Iris pigment epithelial cell (primary cell): ENCODE measurements at regions not wholly inside any gene's neighbourhood (a gene's known extent, or its start where the extent isn't known, plus 50 kb on each side); places are given as distances from the start of the nearest gene placed in this dataset.

ENCODE experiments used
- DNase-seq: peaks from one replicate; pipeline ENCODE4 v3.0.0-alpha.2; 2011; ENCODE audit warnings: low read depth

DNA sequence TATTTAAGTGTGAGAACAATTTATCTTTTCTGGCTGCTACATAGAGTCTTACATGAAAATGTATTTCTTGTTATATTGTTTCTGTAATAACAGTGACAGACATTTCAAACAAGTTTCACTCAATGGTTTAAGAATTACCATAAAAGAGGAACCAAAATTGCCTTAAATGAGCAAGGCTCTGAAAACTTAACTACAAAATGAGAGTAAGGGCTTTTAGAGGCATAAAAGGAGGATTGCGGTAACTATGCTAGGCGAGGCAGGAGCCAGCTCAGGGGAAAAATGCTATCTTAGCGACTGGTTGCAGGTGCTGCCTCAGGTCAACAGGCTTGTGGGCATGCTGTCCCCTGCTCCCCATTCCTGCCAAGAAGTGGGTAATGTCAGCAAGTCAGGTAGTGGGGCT, 81.7 kb upstream of the MSI2 start:
- DNase-seq = no peak

DNA sequence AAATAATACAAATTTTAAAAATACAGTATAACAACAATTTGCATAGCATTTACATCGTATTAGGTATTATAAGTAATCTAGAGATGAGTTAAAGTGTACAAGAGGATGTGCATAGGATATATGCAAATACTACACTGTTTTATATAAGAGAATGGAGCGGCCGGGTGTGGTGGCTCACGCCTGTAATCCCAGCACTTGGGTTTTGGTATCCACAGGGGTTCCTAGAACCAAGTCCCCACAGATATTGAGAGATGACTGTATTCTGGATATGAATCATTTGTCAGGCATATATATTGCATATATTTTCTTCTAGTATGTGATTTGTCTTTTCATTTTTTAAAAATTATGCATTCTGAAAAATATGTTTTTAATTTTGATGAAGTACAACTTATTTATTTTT, 77.5 kb upstream of the MSI2 start:
- no peak for DNase-seq

DNA sequence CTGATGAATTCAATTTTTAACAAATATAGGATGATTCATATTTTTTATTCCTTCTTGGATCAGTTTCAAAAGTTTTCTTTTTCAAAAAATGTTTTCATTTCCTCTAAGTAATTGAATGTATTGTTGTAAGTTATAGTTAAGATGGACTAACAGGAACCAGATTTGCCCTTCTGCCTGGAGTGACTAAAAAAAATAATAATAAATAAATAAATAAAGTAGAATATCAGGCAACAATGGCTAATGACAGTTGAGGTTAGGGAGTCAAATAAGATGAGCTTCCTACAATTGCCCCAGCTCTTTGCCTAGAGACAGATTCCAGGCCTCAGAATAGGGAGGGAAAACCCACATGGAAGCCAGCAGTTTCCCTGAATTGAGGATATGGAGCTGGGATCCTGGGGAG, 73.7 kb upstream of the MSI2 start:
- no peak for DNase-seq

DNA sequence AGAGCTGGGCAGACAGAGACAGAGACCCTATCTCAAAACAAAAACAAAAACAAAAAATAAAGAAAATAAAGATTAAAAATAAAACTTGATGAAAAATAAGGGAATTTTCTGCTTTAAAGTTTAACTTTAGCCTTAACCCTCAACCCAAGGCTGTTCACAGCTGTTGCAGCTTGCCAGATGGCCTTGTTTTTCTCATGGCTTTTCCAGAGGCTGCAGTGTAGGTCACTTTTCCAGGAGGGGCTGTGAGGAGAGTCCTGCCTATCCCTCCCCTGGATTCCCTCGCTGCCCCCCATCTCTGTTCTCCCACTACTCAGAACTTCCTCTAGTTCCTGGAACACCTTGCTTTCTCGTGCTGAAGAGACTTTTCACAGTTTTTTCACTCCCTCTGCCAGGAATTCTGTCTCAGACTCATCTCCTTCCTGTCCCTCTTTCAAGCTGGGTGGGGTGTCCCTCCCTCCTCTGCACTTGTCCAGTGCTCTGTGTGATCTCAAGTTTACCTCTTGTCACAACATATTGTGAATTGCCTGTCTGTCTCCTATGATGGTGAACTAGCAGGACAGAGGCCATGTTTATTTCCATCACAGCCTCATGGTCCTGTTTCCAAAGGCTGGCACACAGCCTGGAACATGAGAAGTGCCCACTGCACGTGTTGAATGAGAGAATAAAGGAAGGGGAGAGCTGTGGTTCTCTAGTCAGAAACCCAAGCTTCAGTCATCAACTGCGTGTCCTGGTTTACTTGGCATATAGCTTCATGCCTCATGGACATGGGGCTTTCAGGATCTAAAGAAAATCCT, 69.9 kb upstream of the MSI2 start:
- no peak for DNase-seq

DNA sequence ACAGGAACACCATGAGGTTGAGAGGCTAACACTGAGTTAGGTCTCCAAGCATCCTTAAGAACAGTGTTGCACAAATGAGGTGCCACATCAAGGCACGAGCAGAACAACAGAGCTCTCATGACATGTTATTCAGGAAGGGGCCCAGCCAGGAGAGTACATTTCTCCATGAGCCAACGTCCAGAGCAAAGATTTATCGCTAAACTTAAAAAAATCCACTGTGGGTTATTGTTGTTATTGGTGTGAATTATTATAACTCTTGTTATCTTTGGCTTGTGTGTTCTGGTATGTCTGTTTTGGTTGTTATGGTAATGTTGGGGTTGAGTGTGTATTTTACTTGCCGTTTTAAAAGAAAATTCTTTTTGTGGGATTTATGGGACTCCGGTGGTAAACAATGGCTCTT, 68.9 kb upstream of the MSI2 start:
- no peak for DNase-seq

DNA sequence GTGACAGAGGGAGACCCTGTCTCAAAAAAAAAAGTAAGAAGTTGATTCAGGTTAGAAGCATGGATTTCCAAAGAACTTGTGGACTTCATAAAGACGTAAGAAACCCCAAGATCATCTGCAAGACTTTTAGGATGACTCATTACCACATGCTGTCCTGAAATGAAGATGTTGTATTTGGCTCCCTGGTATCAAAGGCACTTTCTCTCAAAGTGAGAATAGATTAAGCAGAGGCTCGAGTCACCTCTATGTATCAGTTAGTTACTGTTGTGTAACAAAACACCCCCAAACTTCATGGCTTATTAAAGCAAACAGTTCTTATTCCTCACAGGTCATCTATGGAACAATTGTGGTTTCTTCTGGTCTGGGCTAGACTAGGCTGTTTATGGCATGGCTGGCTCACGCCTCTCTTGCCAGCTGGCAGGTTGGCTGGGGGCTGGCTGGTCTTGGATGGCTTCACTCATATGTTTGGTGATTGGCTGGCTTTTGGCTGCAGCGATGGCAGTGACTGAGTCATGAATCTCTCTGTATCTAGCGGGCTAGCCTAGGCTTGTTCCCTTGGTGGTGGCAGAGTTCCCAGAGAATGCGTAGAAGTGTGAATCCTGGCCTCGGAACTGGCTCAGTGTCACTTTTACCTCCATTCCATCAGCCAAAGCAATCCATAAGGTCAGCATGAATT, 60.4 kb upstream of the MSI2 start:
- DNase-seq = peak; percentile 43

DNA sequence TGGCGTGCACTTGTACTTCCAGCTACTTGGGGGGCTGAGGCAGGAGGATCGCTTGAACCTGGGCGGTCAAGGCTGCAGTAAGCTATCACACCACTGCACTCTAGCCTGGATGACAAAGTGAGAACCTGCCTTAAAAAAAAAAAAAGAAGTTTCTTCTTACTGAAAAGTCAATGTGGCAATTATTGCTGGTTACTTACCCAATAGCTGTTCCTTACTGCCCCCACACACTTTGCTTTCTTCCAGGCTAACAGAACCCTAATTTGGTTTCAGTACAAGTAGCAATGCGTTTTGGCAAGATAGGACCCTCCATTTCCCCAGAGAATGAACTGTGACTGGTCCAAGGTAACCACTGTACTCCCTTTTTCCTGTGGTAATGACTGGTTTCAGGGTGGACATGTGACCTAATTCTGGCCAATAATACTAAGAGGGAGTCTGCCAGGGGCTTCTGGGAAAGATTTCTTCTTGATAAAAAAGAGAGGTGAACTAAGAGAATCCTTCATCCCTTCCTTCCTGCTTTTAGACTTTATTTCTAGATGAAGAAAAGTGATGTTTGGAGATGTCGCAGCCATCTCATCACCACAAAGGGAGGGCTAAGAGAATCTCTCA, 58.8 kb upstream of the MSI2 start:
- no peak for DNase-seq

DNA sequence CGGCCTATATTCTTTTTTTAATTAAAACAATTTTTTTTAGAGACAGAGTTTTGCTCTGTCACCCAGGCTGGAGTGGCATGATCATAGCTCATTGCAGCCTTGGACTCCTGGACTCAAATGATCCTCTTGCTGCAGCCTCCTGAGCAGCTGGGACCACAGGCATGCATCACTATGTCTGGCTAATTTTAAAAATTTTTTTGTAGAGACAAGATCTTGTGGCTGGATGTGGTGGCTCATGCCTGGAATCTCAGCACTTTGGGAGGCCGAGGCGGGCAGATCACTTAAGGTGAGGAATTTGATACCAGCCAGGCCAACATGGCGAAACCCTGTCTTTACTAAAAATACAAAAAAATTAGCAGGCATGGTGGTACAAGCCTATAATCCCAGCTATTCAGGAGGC, 54.8 kb upstream of the MSI2 start:
- no peak for DNase-seq

DNA sequence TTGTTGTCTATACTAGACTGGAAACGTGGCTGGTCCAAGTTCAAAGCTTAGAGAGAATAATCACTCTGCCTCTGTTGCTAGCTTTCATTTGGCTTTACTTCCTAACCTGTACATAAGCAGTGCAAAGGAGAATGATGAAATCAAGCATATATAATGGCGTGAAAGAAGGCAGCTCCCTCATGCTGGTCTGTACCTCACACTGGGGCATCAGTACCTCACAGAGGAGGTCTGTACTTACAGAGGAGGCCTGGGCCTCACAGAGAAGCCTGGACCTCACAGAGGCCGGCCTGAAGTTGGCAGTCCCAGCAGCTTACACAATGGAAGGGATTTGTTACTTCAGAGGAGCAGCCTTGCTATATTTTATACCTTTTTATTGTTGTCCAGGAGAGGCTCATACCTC, 53.3 kb upstream of the MSI2 start:
- DNase-seq = no peak
